Lower leg skin (tissue), 3 donors: ENCODE measurements at regions not wholly inside any gene's neighbourhood (a gene's known extent, or its start where the extent isn't known, plus 50 kb on each side); places are given as distances from the start of the nearest gene placed in this dataset.

Experiments
- POLR2A ChIP-seq, 2 donors: fragments of 450-650 bp; IDR thresholded peaks; one replicate each; pipeline ENCODE4 v1.6.1; 2016 to 2017; ENCODE audit warnings: antibody characterized with exemption in 2 of 2, mild to moderate bottlenecking in 1 of 2, moderate library complexity in 1 of 2
- TF ChIP-seq, protein P1 (sequence below), 3 donors: fragments of 450-650 bp; IDR thresholded peaks; one replicate each; pipeline ENCODE4 v1.5.1; 2016; ENCODE audit warnings: antibody characterized with exemption in 3 of 3, mild to moderate bottlenecking in 3 of 3, moderate library complexity in 2 of 3

DNA sequence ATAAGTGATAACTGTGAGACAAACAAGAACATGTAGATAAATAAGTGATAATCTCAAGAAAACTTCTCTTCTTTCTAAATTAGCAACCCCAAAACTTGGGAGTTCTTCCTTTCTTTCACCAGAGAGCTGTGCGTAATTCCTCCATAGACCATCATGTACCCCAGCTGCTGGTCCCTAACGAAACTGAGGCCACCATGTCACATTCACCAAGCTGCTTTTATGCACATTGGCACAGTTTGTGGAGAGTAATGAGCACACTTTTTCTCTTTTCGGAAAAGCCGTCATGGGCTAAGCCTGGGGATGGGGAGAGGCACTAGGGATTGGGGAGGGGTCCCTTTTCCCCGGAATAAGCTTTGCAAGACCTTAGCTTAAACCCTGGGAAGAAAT lies 561.4 kb downstream of the BNC2 start:
- TF ChIP-seq, protein P1, sequence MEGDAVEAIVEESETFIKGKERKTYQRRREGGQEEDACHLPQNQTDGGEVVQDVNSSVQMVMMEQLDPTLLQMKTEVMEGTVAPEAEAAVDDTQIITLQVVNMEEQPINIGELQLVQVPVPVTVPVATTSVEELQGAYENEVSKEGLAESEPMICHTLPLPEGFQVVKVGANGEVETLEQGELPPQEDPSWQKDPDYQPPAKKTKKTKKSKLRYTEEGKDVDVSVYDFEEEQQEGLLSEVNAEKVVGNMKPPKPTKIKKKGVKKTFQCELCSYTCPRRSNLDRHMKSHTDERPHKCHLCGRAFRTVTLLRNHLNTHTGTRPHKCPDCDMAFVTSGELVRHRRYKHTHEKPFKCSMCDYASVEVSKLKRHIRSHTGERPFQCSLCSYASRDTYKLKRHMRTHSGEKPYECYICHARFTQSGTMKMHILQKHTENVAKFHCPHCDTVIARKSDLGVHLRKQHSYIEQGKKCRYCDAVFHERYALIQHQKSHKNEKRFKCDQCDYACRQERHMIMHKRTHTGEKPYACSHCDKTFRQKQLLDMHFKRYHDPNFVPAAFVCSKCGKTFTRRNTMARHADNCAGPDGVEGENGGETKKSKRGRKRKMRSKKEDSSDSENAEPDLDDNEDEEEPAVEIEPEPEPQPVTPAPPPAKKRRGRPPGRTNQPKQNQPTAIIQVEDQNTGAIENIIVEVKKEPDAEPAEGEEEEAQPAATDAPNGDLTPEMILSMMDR (IDR thresholded peaks at IDR 0.05) = no peak
- no peak for TF ChIP-seq POLR2A (IDR thresholded peaks at IDR 0.05)
